ENCODE measurements at regions not wholly inside any gene's neighbourhood (a gene's known extent, or its start where the extent isn't known, plus 50 kb on each side); places are given as distances from the start of the nearest gene placed in this dataset.

GRCh38 chr4:152190907-152191306 is 345.0 kb downstream of the FBXW7 start:
- H3K27me3 ChIP-seq (replicated peaks), result no peaks in the 10 kb centered on the region
- TF ChIP-seq, protein P1, sequence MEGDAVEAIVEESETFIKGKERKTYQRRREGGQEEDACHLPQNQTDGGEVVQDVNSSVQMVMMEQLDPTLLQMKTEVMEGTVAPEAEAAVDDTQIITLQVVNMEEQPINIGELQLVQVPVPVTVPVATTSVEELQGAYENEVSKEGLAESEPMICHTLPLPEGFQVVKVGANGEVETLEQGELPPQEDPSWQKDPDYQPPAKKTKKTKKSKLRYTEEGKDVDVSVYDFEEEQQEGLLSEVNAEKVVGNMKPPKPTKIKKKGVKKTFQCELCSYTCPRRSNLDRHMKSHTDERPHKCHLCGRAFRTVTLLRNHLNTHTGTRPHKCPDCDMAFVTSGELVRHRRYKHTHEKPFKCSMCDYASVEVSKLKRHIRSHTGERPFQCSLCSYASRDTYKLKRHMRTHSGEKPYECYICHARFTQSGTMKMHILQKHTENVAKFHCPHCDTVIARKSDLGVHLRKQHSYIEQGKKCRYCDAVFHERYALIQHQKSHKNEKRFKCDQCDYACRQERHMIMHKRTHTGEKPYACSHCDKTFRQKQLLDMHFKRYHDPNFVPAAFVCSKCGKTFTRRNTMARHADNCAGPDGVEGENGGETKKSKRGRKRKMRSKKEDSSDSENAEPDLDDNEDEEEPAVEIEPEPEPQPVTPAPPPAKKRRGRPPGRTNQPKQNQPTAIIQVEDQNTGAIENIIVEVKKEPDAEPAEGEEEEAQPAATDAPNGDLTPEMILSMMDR (IDR thresholded peaks at IDR 0.05; ENCODE audit: low read depth, low read length, missing control alignments), result no peak

GRCh38 chr4:152189451-152190179 is 346.3 kb downstream of the FBXW7 start:
- no peak overlapping the region for H3K4me3 ChIP-seq (ENCODE audit: low read depth, low read length)
- TF ChIP-seq, protein P1 (IDR thresholded peaks at IDR 0.05; ENCODE audit: low read depth, low read length, missing control alignments), result no peak

More at GRCh38 chr4:152190907-152191306, 345.0 kb downstream of the FBXW7 start:
- no peak overlapping the region for H3K27ac ChIP-seq
- in situ Hi-C loops (cut with HindIII; ENCODE audit: low pct_ligation_motif_present, low sequenced_read_pairs), result no loop called here
- no peaks in the 10 kb centered on the region for H3K36me3 ChIP-seq (replicated peaks)
- no peak for DNase-seq
- H3K4me3 ChIP-seq (ENCODE audit: low read depth, low read length), result no peak overlapping the region

GRCh38 chr4:152188801-152189200 is 347.1 kb downstream of the FBXW7 start:
- Histone ChIP-seq H3K27ac (no peak overlapping the region), H3K27me3 (replicated peaks) (no peaks in the 10 kb centered on the region), H3K4me3 (ENCODE audit: low read depth, low read length) (no peak overlapping the region), H3K36me3 (replicated peaks) (no peaks in the 10 kb centered on the region)
- TF ChIP-seq, protein P1 (IDR thresholded peaks at IDR 0.05; ENCODE audit: low read depth, low read length, missing control alignments), result no peak
- DNase-seq, result no peak
- in situ Hi-C loops (cut with HindIII; ENCODE audit: low pct_ligation_motif_present, low sequenced_read_pairs), result no loop called here

More at GRCh38 chr4:152189451-152190179, 346.3 kb downstream of the FBXW7 start:
- DNase-seq, result no peak
- Histone ChIP-seq H3K27me3 (replicated peaks) (no peaks in the 10 kb centered on the region), H3K36me3 (replicated peaks) (no peaks in the 10 kb centered on the region), H3K27ac (no peak overlapping the region)
- in situ Hi-C loops (cut with HindIII; ENCODE audit: low pct_ligation_motif_present, low sequenced_read_pairs), result no loop called here

DNA sequence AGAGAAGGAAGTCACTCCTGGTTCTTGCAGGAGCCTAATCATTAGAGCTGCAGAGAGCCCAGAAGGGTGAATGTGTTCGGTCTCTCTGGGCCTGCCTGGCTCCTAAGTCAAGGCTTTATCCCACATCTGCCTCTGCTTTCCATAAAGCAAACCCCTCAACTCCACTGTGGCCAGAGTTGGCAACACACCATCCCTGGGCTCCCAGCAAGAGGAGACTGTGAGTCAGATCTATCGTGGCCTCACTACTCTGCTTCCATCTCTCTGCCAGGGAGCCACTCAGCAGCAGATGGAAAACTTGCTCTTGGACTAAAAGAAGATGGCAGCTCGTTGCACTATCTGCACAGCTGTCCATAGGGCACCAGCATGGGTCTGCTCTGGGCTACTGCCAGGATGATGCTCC is 348.2 kb downstream of the FBXW7 start:
- in situ Hi-C loops (cut with HindIII; ENCODE audit: low pct_ligation_motif_present, low sequenced_read_pairs), result no loop called here
- TF ChIP-seq, protein P1 (IDR thresholded peaks at IDR 0.05; ENCODE audit: low read depth, low read length, missing control alignments), result no peak
- Histone ChIP-seq H3K36me3 (replicated peaks) (no peaks in the 10 kb centered on the region), H3K27me3 (replicated peaks) (no peaks in the 10 kb centered on the region), H3K27ac (no peak overlapping the region), H3K4me3 (ENCODE audit: low read depth, low read length) (no peak overlapping the region)
- DNase-seq, result no peak

GRCh38 chr4:152185786-152186550 is 349.9 kb downstream of the FBXW7 start:
- Histone ChIP-seq H3K36me3 (replicated peaks) (no peaks in the 10 kb centered on the region), H3K27me3 (replicated peaks) (no peaks in the 10 kb centered on the region), H3K4me3 (ENCODE audit: low read depth, low read length) (no peak overlapping the region), H3K27ac (no peak overlapping the region)
- in situ Hi-C loops (cut with HindIII; ENCODE audit: low pct_ligation_motif_present, low sequenced_read_pairs), result no loop called here
- no peak for DNase-seq
- TF ChIP-seq, protein P1 (IDR thresholded peaks at IDR 0.05; ENCODE audit: low read depth, low read length, missing control alignments), result no peak
